GM13977 (cell line): ENCODE measurements at regions not wholly inside any gene's neighbourhood (a gene's known extent, or its start where the extent isn't known, plus 50 kb on each side); places are given as distances from the start of the nearest gene placed in this dataset.

Source experiments
- DNase-seq: peaks from one replicate; pipeline ENCODE4 v3.0.0; 2012; ENCODE audit warnings: low spot score
- CTCF ChIP-seq: IDR thresholded peaks from 2 replicates; pipeline ENCODE4 v1.5.1; 2012; ENCODE audit warnings: mild to moderate bottlenecking, control low read depth; ENCODE audit not compliant: insufficient read depth; ENCODE audit errors: extremely low read depth, missing control alignments
- in situ Hi-C: fragments of 300-500 bp; cut with MboI; formaldehyde crosslinking; loops from one replicate; pipeline ENCODE4 v1.12.0; 2022; ENCODE audit warnings: low sequenced_read_pairs, low pct_unique_long_range_greater_than_20kb, mixed read lengths, inconsistent platforms; ENCODE audit not compliant: unreplicated experiment

GRCh38 chr18:8458546-8459215 lies 150.6 kb upstream of the RAB12 start:
- in situ Hi-C loops, result no loop called here
- TF ChIP-seq CTCF, result no peak
- DNase-seq, result no peak

- in situ Hi-C loops, result no loop called here
- no peak for DNase-seq
- no peak for TF ChIP-seq CTCF
Observed at GRCh38 chr18:8460748-8461147, 148.5 kb upstream of the RAB12 start.

GRCh38 chr18:8461544-8461943 lies 147.7 kb upstream of the RAB12 start:
- DNase-seq, result no peak
- no peak for TF ChIP-seq CTCF
- in situ Hi-C loops, result no loop called here

GRCh38 chr18:8462651-8463185 lies 146.5 kb upstream of the RAB12 start:
- no peak for DNase-seq
- in situ Hi-C loops, result no loop called here
- no peak for TF ChIP-seq CTCF

- no peak for DNase-seq
- TF ChIP-seq CTCF, result no peak
- in situ Hi-C loops, result no loop called here
Observed at GRCh38 chr18:8463791-8464190, 145.4 kb upstream of the RAB12 start.

GRCh38 chr18:8468191-8468590 lies 141.0 kb upstream of the RAB12 start:
- in situ Hi-C loops, result no loop called here
- no peak for DNase-seq
- no peak for TF ChIP-seq CTCF
